RWPE2 (cell line): ENCODE measurements at regions not wholly inside any gene's neighbourhood (a gene's known extent, or its start where the extent isn't known, plus 50 kb on each side); places are given as distances from the start of the nearest gene placed in this dataset.

Source experiments
- ATAC-seq: fragments of 200-7000 bp; cut with Tn5 transposase; 3 replicates; pipeline ENCODE4 v1.9.1; 2021; ENCODE audit warnings: low read depth
- DNase-seq: peaks from one replicate; pipeline ENCODE4 v3.0.0-alpha.2; 2020; ENCODE audit warnings: low spot score
- H3K27ac ChIP-seq: fragments of 450-650 bp; 2 replicates; pipeline ENCODE4 v1.5.1; 2017; ENCODE audit warnings: mild to moderate bottlenecking; ENCODE audit not compliant: poor library complexity, severe bottlenecking
- H3K27me3 ChIP-seq: fragments of 250-450 bp; sonication (Bioruptor Pico); 2 replicates; pipeline ENCODE4 v1.5.1; 2021; ENCODE audit warnings: mild to moderate bottlenecking, moderate library complexity; ENCODE audit not compliant: insufficient read depth, poor library complexity, severe bottlenecking
- H3K36me3 ChIP-seq: fragments of 250-450 bp; sonication (Bioruptor Pico); 2 replicates; pipeline ENCODE4 v1.5.1; 2020; ENCODE audit warnings: low read depth, mild to moderate bottlenecking, moderate library complexity
- H3K4me1 ChIP-seq: fragments of 250-450 bp; sonication (Bioruptor Pico); 2 replicates; pipeline ENCODE4 v1.5.1; 2021; ENCODE audit warnings: mild to moderate bottlenecking, moderate library complexity; ENCODE audit not compliant: insufficient read depth, poor library complexity, severe bottlenecking
- H3K4me3 ChIP-seq: fragments of 250-450 bp; sonication (Bioruptor Pico); 2 replicates; pipeline ENCODE4 v1.5.1; 2021; ENCODE audit warnings: mild to moderate bottlenecking, moderate library complexity; ENCODE audit not compliant: severe bottlenecking
- H3K9me3 ChIP-seq: fragments of 250-450 bp; sonication (Bioruptor Pico); 2 replicates; pipeline ENCODE4 v1.5.1; 2021; ENCODE audit warnings: mild to moderate bottlenecking, moderate library complexity; ENCODE audit not compliant: severe bottlenecking
- TF ChIP-seq, protein P1 (sequence below): fragments of 450-650 bp; IDR thresholded peaks from one replicate; pipeline ENCODE4 v1.5.1; 2017; ENCODE audit warnings: mild to moderate bottlenecking, moderate library complexity; ENCODE audit not compliant: poor library complexity, severe bottlenecking

DNA sequence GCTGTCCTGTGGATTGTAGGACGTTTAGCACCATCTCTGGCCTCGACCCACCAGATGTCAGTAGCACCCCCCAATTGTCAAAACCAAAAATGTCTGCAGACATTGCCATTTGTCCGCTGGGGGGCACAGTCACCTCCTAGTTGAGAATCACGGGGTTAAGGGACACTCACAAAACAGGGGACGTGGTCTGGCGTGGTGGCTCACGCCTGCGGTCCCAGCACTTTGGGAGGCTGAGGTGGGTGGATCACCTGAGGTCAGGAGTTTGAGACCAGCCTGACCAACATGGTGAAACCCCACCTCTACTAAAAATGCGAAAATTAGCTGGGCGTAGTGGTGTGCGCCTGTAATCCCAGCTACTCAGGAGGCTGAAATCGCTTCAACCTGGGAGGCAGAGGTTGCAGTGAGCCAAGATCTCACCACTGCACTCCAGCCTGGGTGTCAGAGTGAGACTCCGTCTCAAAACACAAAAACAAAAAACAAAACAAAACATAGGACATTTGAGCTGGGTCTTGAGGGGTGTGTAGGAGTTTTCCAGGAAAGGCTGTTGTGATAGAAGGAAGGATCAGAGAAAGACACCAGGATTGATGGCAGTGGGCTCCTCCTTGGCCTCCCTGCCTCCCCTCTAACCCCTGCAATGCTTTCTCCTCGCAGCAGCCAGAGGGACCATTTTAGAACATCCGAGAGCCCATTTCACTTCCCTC, 171.8 kb upstream of the GSE1 start:
- Histone ChIP-seq H3K27ac (no peak overlapping the region), H3K4me3 (no peak overlapping the region), H3K4me1 (no peaks in the 10 kb centered on the region), H3K9me3 (no peaks in the 10 kb centered on the region), H3K36me3 (no peaks in the 10 kb centered on the region), H3K27me3 (no peaks in the 10 kb centered on the region)
- TF ChIP-seq, protein P1, sequence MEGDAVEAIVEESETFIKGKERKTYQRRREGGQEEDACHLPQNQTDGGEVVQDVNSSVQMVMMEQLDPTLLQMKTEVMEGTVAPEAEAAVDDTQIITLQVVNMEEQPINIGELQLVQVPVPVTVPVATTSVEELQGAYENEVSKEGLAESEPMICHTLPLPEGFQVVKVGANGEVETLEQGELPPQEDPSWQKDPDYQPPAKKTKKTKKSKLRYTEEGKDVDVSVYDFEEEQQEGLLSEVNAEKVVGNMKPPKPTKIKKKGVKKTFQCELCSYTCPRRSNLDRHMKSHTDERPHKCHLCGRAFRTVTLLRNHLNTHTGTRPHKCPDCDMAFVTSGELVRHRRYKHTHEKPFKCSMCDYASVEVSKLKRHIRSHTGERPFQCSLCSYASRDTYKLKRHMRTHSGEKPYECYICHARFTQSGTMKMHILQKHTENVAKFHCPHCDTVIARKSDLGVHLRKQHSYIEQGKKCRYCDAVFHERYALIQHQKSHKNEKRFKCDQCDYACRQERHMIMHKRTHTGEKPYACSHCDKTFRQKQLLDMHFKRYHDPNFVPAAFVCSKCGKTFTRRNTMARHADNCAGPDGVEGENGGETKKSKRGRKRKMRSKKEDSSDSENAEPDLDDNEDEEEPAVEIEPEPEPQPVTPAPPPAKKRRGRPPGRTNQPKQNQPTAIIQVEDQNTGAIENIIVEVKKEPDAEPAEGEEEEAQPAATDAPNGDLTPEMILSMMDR = no peak
- ATAC-seq (no peak), DNase-seq (no peak)

DNA sequence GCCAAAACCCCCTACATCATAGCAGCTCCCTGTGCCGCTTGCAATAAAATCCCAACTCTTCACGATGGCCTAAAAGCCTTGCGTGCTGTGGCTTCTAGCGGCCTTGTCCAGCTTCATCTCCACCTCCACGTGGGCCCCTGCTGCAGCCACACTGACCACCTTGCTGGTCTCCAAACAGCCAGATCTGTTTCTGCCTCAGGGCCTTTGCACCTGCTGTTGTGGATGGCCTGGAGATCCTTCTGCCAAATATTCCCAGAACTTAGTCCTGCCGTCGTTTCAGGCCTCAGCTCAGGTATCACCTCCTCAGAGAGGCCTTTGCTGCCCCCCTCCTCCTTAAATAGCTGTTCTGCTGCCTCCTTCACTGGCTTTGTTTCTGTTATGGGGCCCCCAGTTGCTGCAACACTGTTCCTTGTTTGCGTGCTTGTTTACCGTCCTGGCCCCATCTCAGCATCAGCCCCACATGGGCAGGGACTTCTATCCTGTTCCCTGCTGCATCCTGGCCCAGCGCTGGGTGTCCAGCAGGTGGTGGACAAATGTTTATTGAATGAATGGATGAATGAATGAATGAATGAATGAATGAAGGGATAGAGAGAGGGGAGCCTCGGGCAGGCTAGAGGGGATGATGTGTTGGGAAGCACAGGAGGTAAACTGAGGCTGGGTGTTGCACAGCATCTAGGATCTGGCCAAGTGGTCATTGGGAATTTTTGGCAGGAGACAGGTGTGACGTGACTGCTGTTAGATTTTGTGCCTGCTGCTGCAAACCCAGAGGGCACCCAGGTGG, 171.0 kb upstream of the GSE1 start:
- no peaks in the 10 kb centered on the region for H3K36me3 ChIP-seq
- H3K9me3 ChIP-seq = no peaks in the 10 kb centered on the region
- DNase-seq = no peak
- H3K4me1 ChIP-seq = no peaks in the 10 kb centered on the region
- TF ChIP-seq, protein P1 = no peak
- no peaks in the 10 kb centered on the region for H3K27me3 ChIP-seq
- H3K4me3 ChIP-seq = no peak overlapping the region
- no peak overlapping the region for H3K27ac ChIP-seq
- no peak for ATAC-seq

DNA sequence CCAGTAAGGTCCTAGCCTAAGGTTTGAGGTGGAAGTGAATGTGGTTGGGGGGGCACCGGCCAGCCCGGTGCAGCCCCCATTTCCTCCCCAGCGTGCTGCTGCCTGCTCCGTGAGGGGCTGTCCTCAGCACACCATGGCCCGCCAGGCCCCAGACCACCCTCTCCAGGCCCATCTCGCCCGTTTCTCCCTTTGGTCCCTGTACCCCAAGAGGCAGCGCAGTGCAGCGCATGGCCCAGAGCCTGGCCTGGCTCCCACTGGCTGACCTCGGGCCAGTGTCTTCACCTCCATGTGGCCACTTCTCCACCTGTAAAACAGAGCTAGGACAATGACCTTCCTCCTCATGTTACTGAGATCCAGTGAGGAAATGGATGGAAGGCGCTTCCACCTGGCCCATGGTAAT, 170.0 kb upstream of the GSE1 start:
- H3K4me1 ChIP-seq = no peaks in the 10 kb centered on the region
- TF ChIP-seq, protein P1 = no peak
- no peaks in the 10 kb centered on the region for H3K9me3 ChIP-seq
- H3K27me3 ChIP-seq = no peaks in the 10 kb centered on the region
- no peak for DNase-seq
- no peak overlapping the region for H3K27ac ChIP-seq
- no peak overlapping the region for H3K4me3 ChIP-seq
- ATAC-seq = no peak
- no peaks in the 10 kb centered on the region for H3K36me3 ChIP-seq

DNA sequence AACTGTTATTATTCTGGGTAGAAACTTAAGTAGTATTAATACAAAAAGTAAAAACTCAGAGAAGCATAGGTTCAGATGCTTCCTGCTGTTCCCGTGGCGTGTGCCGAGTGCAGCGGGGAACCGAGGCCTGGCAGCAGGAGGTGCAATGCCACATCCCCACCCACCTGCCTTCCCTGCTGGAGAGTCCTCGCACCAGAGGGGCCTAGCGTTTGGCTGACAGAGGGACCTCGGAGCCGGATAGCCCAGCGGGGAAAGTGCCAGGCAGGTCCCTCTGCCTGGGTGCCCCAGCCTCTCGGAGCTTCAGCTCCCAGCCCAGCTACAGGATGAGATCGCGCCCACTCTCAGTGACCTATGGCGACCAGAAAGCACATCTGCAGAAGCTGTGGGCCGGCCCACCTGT, 169.6 kb upstream of the GSE1 start:
- no peaks in the 10 kb centered on the region for H3K4me1 ChIP-seq
- ATAC-seq = no peak
- TF ChIP-seq, protein P1 = no peak
- no peaks in the 10 kb centered on the region for H3K9me3 ChIP-seq
- no peak overlapping the region for H3K4me3 ChIP-seq
- H3K36me3 ChIP-seq = no peaks in the 10 kb centered on the region
- H3K27ac ChIP-seq = no peak overlapping the region
- H3K27me3 ChIP-seq = no peaks in the 10 kb centered on the region
- no peak for DNase-seq
